Tibial nerve (tissue), 4 donors: ENCODE measurements at regions not wholly inside any gene's neighbourhood (a gene's known extent, or its start where the extent isn't known, plus 50 kb on each side); places are given as distances from the start of the nearest gene placed in this dataset.

Experiments
- DNase-seq, 2 donors: peaks; one replicate each; pipeline ENCODE4 v3.0.0-alpha.2; 2019; ENCODE audit warnings: low spot score in 2 of 2
- H3K27ac ChIP-seq, 4 donors: fragments of 200-600 bp; sonication (generic) in 3 of 4; one replicate each; pipeline ENCODE4 v1.5.1; 2017 to 2019; ENCODE audit warnings: mild to moderate bottlenecking in 1 of 4
- H3K27me3 ChIP-seq, 2 donors: fragments of 200-600 bp; sonication (generic) in 1 of 2; one replicate each; pipeline versions ENCODE4 v1.5.1 to v1.6.0; 2017 to 2019
- H3K36me3 ChIP-seq, 3 donors: fragments of 200-600 bp; sonication (generic); one replicate each; pipeline ENCODE4 v1.5.1; 2018 to 2019
- H3K4me1 ChIP-seq, 4 donors: fragments of 200-600 bp; sonication (generic) in 3 of 4; one replicate each; pipeline ENCODE4 v1.5.1; 2017 to 2019
- H3K4me3 ChIP-seq, 4 donors: fragments of 200-600 bp; sonication (generic) in 3 of 4; one replicate each; pipeline ENCODE4 v1.5.1; 2017 to 2019; ENCODE audit warnings: mild to moderate bottlenecking in 1 of 4, moderate library complexity in 1 of 4
- H3K9me3 ChIP-seq, 4 donors: fragments of 200-600 bp; sonication (generic) in 3 of 4; one replicate each; pipeline ENCODE4 v1.5.1; 2017 to 2019
- EP300 ChIP-seq, 2 donors: sonication (generic); formaldehyde crosslinking; IDR thresholded peaks; one replicate each; pipeline ENCODE4 v1.6.1; 2017; ENCODE audit warnings: antibody characterized with exemption in 2 of 2, mild to moderate bottlenecking in 1 of 2
- POLR2A ChIP-seq, 2 donors: fragments of 450-650 bp; IDR thresholded peaks; one replicate each; pipeline ENCODE4 v1.6.1; 2017; ENCODE audit warnings: antibody characterized with exemption in 2 of 2, mild to moderate bottlenecking in 2 of 2, moderate library complexity in 2 of 2
- WGBS, 2 donors: methylation state at CpG; one replicate each; pipeline ENCODE4 v1.1.5; 2018; 5-methylcytosine and 5-hydroxymethylcytosine counted together
- TF ChIP-seq, protein P1 (sequence below), 5 experiments: fragments of 200-600 bp in 3 of 5; fragments of 450-650 bp in 2 of 5; sonication (generic) in 3 of 5; IDR thresholded peaks; one replicate each; pipeline ENCODE4 v1.5.1; 2016 to 2019; ENCODE audit warnings: antibody characterized with exemption in 5 of 5, mild to moderate bottlenecking in 3 of 5, moderate library complexity in 2 of 5

DNA sequence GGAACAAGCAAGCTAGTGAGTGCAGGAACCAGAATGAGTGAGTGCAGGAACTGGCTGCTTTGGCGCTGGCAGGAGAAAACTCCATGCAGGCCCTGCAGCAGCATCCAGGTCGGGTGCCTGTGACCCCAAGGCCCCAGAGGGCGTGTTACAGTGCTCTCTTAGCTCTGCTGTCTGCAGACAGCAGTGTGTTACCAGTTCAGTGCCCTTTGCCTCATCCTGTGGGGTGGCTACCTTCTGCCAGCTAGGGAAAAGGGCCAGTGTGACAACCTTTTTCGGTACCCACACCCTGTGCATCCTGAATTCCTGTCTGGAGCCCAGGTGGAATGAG lies 202.3 kb upstream of the SMIM31 start:
- H3K9me3 ChIP-seq, result peaks cover 0 to 14% (median 1%) of the 10 kb centered on the region in 4 donors
- no peaks in the 10 kb centered on the region for H3K27me3 ChIP-seq
- H3K27ac ChIP-seq, result no peak overlapping the region
- TF ChIP-seq, protein P1, sequence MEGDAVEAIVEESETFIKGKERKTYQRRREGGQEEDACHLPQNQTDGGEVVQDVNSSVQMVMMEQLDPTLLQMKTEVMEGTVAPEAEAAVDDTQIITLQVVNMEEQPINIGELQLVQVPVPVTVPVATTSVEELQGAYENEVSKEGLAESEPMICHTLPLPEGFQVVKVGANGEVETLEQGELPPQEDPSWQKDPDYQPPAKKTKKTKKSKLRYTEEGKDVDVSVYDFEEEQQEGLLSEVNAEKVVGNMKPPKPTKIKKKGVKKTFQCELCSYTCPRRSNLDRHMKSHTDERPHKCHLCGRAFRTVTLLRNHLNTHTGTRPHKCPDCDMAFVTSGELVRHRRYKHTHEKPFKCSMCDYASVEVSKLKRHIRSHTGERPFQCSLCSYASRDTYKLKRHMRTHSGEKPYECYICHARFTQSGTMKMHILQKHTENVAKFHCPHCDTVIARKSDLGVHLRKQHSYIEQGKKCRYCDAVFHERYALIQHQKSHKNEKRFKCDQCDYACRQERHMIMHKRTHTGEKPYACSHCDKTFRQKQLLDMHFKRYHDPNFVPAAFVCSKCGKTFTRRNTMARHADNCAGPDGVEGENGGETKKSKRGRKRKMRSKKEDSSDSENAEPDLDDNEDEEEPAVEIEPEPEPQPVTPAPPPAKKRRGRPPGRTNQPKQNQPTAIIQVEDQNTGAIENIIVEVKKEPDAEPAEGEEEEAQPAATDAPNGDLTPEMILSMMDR (IDR thresholded peaks at IDR 0.05), result no peak
- TF ChIP-seq POLR2A (IDR thresholded peaks at IDR 0.05), result no peak
- TF ChIP-seq EP300 (IDR thresholded peaks at IDR 0.05), result no peak
- H3K4me1 ChIP-seq, result no peaks in the 10 kb centered on the region
- H3K4me3 ChIP-seq, result no peak overlapping the region
- DNase-seq, result no peak
- H3K36me3 ChIP-seq, result no peaks in the 10 kb centered on the region
- WGBS, 2 donors, result 66 to 69% methylated on average over 4 of the region's 4 CpGs

DNA sequence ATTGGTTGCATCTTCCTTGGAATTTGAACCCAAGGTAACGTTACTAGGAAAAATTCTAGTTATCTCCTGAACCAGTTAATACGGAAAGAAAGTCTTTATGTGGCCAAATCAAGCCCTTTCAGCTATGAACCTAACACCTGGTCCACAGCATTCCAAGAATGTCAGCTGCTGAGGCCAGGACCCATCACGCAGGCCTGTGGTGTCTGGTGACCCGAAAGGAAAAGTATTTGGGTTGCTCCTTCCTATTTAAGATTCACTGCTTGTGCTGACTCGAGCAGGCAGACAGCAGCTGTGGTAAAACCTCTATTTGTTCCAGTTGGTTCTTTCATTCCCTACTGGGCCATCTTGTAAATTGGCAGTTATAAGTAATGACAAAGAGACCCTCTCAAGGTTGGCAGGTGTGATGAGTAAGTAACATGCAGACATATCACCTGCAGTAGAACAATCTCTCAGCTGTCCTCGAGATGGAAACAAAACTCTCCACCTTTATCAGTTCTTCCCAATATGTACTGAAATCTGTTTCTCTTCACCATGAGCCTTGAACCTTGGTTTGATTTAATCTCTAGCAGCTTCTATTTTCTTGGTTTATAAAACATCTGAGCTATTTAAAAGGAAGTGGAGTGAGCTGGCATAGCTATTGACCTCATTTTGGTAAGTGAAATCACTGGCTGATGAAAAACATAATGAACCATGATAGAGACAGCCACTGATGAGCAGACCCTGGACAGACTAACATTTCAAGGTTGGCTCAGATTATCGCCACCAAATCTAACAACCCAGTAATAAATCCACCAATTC lies 182.1 kb upstream of the SMIM31 start:
- Histone ChIP-seq H3K27ac (no peak overlapping the region), H3K4me3 (no peak overlapping the region), H3K27me3 (no peaks in the 10 kb centered on the region), H3K4me1 (no peaks in the 10 kb centered on the region), H3K9me3 (peaks cover 0 to 5% (median 0%) of the 10 kb centered on the region in 4 donors), H3K36me3 (no peaks in the 10 kb centered on the region)
- no peak for DNase-seq
- WGBS, 2 donors, result 68 to 74% methylated on average over 7 of the region's 7 CpGs
- TF ChIP-seq, protein P1 (IDR thresholded peaks at IDR 0.05), result no peak
- TF ChIP-seq EP300 (IDR thresholded peaks at IDR 0.05) (no peak), POLR2A (IDR thresholded peaks at IDR 0.05) (no peak)

DNA sequence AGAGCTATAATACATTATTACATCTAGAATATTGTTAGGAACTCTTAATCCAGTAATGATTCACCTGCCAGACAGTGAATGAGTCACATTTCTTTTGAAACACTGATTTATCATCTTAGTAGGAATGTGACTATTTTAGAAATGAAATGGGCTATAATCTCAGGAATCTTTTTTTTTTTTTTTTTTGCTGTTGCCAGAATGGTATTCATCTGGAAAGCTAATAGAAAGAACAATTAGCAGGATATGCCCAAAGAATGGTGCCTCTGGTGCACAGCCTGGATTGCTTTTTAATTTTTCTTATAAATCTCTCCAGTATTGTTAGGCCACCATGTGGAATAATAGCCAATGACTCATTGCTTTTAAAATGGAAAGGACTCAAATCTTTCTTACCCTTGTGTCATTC lies 181.1 kb upstream of the SMIM31 start:
- DNase-seq, result no peak
- peaks cover 0 to 5% (median 0%) of the 10 kb centered on the region in 4 donors for H3K9me3 ChIP-seq
- TF ChIP-seq, protein P1 (IDR thresholded peaks at IDR 0.05), result no peak
- no peak for TF ChIP-seq EP300 (IDR thresholded peaks at IDR 0.05)
- no peak for TF ChIP-seq POLR2A (IDR thresholded peaks at IDR 0.05)

DNA sequence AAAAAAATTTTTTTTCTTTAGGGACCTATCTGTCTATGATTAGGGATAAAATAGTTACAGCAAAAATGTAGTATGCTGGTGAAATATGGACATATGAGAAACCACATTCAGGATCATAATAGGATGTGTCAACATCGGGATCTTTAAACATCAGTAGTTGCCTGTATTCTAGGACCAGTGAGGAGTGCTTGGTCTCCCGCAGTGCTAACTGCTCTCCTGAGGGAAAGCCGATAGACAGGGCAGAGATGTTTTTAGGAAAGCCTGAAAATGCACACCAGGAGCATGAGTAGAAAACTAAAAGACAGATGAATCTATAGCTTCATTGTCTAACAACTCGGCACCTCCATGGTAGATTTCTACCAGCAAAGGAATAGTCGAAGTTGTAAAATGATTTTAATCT lies 178.1 kb upstream of the SMIM31 start:
- Histone ChIP-seq H3K27me3 (no peaks in the 10 kb centered on the region), H3K36me3 (no peaks in the 10 kb centered on the region), H3K4me1 (no peaks in the 10 kb centered on the region), H3K27ac (no peak overlapping the region), H3K9me3 (peaks cover 0 to 5% (median 0%) of the 10 kb centered on the region in 4 donors), H3K4me3 (no peak overlapping the region)
- 79 to 80% methylated on average over 5 of the region's 5 CpGs for WGBS, 2 donors
- no peak for DNase-seq
- TF ChIP-seq POLR2A (IDR thresholded peaks at IDR 0.05), result no peak
- TF ChIP-seq, protein P1 (IDR thresholded peaks at IDR 0.05), result no peak
- no peak for TF ChIP-seq EP300 (IDR thresholded peaks at IDR 0.05)

More for the DNA sequence above, 181.1 kb upstream of the SMIM31 start:
- H3K27ac ChIP-seq, result no peak overlapping the region
- H3K4me3 ChIP-seq, result no peak overlapping the region
- H3K36me3 ChIP-seq, result no peaks in the 10 kb centered on the region
- no peaks in the 10 kb centered on the region for H3K27me3 ChIP-seq
- H3K4me1 ChIP-seq, result no peaks in the 10 kb centered on the region

DNA sequence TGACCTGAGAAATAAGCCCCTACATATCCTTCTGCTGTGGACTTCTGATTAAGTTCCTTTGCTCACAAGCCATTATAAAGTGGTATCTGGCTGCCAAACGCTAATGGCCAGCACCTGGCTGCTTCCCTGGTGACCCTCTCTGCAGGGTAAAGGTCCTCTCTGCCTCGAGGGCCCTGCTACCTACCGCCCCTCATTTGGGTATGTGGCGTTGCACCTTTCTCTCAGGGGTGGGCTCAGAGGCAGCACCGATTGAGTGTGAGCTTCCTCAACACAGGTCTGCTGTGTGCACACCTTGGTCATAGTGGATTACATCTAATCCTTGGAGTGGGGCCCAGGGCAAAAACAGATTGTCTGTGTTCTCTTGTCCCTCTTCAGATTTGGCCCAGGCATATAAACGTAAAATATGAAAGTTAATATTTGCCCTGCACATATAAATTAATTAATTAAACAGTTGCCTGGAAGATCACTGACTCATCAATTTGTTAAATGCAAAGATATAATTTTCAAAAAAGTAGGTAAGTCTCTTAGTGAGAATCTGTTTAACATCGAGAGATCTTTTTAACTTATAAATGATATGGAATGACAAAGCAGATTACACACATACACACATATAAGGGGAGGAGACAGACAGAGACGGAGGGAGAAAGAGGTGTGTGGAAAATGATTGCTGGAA lies 174.5 kb upstream of the SMIM31 start:
- H3K9me3 ChIP-seq, result peaks cover 0 to 12% (median 0%) of the 10 kb centered on the region in 4 donors
- TF ChIP-seq, protein P1 (IDR thresholded peaks at IDR 0.05), result no peak
- no peak for TF ChIP-seq EP300 (IDR thresholded peaks at IDR 0.05)
- no peak for TF ChIP-seq POLR2A (IDR thresholded peaks at IDR 0.05)
- H3K27me3 ChIP-seq, result no peaks in the 10 kb centered on the region
- H3K36me3 ChIP-seq, result no peaks in the 10 kb centered on the region
- H3K27ac ChIP-seq, result no peak overlapping the region
- no peak for DNase-seq
- 81 to 87% methylated on average over 5 to 8 of the region's 8 CpGs for WGBS, 2 donors
- H3K4me3 ChIP-seq, result no peak overlapping the region
- H3K4me1 ChIP-seq, result no peaks in the 10 kb centered on the region
